Vagina (tissue), 2 donors: ENCODE measurements at regions not wholly inside any gene's neighbourhood (a gene's known extent, or its start where the extent isn't known, plus 50 kb on each side); places are given as distances from the start of the nearest gene placed in this dataset.

Source experiments
- DNase-seq, 2 donors: peaks; one replicate each; pipeline ENCODE4 v3.0.0-alpha.2; 2017; ENCODE audit errors: extremely low spot score in 2 of 2
- H3K27ac ChIP-seq: fragments of 200-600 bp; sonication (generic); one replicate; pipeline ENCODE4 v1.5.1; 2019
- H3K27me3 ChIP-seq: fragments of 200-600 bp; sonication (generic); one replicate; pipeline ENCODE4 v1.5.1; 2019
- H3K36me3 ChIP-seq, 2 donors: fragments of 200-600 bp; sonication (generic); one replicate each; pipeline ENCODE4 v1.5.1; 2017 to 2019
- H3K4me1 ChIP-seq: fragments of 200-600 bp; sonication (generic); one replicate; pipeline ENCODE4 v1.5.1; 2019
- H3K4me3 ChIP-seq, 2 donors: fragments of 200-600 bp; sonication (generic); 1 replicate in 1 of 2; 2 replicates in 1 of 2; pipeline ENCODE4 v1.5.1; 2016 to 2019
- H3K9me3 ChIP-seq: fragments of 200-600 bp; sonication (generic); one replicate; pipeline ENCODE4 v1.5.1; 2019
- POLR2A ChIP-seq, 2 donors: fragments of 450-650 bp; IDR thresholded peaks; one replicate each; pipeline ENCODE4 v1.6.1; 2017; ENCODE audit warnings: antibody characterized with exemption in 2 of 2, mild to moderate bottlenecking in 2 of 2, moderate library complexity in 2 of 2
- POLR2AphosphoS5 ChIP-seq, 2 donors: sonication (generic); formaldehyde crosslinking; IDR thresholded peaks; one replicate each; pipeline ENCODE4 v1.9.0; 2017; ENCODE audit warnings: antibody characterized with exemption in 2 of 2, mild to moderate bottlenecking in 2 of 2, low read depth in 1 of 2; ENCODE audit not compliant: insufficient read depth in 1 of 2
- intact Hi-C: fragments of 100-400 bp; cut with DNase I; formaldehyde crosslinking; loops from one replicate; pipeline ENCODE4 v1.15.1; 2023
- TF ChIP-seq, protein P1 (sequence below), 3 experiments: fragments of 450-650 bp in 2 of 3; fragments of 200-600 bp in 1 of 3; sonication (generic) in 1 of 3; IDR thresholded peaks; one replicate each; pipeline ENCODE4 v1.5.1; 2017 to 2019; ENCODE audit warnings: antibody characterized with exemption in 3 of 3, mild to moderate bottlenecking in 2 of 3, moderate library complexity in 2 of 3

DNA sequence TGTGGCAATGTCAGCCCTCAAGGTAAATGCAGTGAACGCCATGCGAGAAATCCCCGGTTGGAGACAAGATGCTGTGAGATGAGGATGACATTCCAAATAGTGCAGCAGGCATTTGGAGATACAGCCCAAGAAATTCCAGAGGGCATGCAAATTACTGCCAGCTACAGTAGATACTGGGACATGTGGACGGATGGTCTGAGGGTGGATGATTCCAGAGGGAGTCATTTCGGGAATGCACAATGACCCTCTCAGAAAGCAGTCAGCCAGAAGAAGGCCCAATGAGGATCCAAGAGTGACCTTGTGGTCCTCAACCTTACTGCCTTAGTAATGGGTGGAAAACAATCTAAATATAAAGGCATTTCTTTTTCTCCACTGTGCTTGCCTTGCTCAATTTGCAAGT, 111.3 kb downstream of the HNRNPLL start:
- Histone ChIP-seq H3K4me1 (no peaks in the 10 kb centered on the region), H3K9me3 (no peaks in the 10 kb centered on the region), H3K36me3 (no peaks in the 10 kb centered on the region), H3K27ac (no peak overlapping the region), H3K4me3 (no peak overlapping the region), H3K27me3 (no peaks in the 10 kb centered on the region)
- intact Hi-C loops, result no loop called here
- no peak for TF ChIP-seq POLR2AphosphoS5 (IDR thresholded peaks at IDR 0.05; ENCODE audit: insufficient read depth in 1 of 2, low read depth in 1 of 2)
- no peak for TF ChIP-seq POLR2A (IDR thresholded peaks at IDR 0.05)
- TF ChIP-seq, protein P1, sequence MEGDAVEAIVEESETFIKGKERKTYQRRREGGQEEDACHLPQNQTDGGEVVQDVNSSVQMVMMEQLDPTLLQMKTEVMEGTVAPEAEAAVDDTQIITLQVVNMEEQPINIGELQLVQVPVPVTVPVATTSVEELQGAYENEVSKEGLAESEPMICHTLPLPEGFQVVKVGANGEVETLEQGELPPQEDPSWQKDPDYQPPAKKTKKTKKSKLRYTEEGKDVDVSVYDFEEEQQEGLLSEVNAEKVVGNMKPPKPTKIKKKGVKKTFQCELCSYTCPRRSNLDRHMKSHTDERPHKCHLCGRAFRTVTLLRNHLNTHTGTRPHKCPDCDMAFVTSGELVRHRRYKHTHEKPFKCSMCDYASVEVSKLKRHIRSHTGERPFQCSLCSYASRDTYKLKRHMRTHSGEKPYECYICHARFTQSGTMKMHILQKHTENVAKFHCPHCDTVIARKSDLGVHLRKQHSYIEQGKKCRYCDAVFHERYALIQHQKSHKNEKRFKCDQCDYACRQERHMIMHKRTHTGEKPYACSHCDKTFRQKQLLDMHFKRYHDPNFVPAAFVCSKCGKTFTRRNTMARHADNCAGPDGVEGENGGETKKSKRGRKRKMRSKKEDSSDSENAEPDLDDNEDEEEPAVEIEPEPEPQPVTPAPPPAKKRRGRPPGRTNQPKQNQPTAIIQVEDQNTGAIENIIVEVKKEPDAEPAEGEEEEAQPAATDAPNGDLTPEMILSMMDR (IDR thresholded peaks at IDR 0.05), result no peak
- no peak for DNase-seq

DNA sequence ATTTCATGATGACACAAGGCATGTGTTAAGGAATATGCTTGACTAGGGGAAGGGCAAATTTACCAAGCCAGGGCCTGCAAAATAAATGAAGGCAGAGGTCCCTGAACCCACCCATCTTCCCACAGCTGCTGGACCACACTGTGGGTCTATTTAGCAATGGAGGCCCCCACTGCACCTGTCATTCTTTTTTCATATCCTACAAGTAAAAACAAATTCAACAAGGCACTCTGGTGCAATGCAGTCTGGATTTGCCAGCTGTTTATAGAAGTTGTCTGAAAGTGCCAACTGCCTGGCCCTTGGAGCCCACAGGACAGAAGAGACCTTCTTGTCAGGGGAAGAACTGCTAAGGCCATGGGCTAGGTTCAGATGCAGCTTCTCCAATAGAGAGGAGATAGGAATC, 112.8 kb upstream of the ATL2 start:
- no peaks in the 10 kb centered on the region for H3K9me3 ChIP-seq
- TF ChIP-seq POLR2A (IDR thresholded peaks at IDR 0.05) (no peak), POLR2AphosphoS5 (IDR thresholded peaks at IDR 0.05; ENCODE audit: insufficient read depth in 1 of 2, low read depth in 1 of 2) (no peak)
- TF ChIP-seq, protein P1 (IDR thresholded peaks at IDR 0.05), result no peak
- H3K36me3 ChIP-seq, result no peaks in the 10 kb centered on the region
- no peaks in the 10 kb centered on the region for H3K27me3 ChIP-seq
- DNase-seq, result no peak
- no peak overlapping the region for H3K27ac ChIP-seq
- no peak overlapping the region for H3K4me3 ChIP-seq
- H3K4me1 ChIP-seq, result no peaks in the 10 kb centered on the region
- intact Hi-C loops, result no loop called here

DNA sequence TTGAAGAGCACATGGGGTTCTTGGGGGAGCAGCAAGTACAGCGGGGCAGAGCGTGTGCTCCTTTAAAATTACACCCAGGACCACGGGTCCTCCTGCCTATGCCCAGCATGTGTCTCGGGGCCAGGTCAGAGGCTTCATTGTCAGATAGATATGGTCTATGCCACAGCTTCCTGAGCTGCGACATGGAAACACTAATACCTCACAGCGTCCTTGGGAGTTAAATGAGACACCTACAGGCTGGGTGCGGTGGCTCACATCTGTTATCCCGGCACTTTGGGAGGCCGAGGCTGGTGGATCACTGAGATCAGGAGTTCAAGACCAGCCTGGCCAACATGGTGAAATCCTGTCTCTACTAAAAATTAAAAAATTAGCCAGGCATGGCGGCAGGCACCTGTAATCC, 110.8 kb upstream of the ATL2 start:
- intact Hi-C loops, result no loop called here
- no peak overlapping the region for H3K4me3 ChIP-seq
- H3K4me1 ChIP-seq, result no peaks in the 10 kb centered on the region
- no peak for DNase-seq
- H3K27ac ChIP-seq, result no peak overlapping the region
- no peaks in the 10 kb centered on the region for H3K9me3 ChIP-seq
- TF ChIP-seq POLR2AphosphoS5 (IDR thresholded peaks at IDR 0.05; ENCODE audit: insufficient read depth in 1 of 2, low read depth in 1 of 2) (no peak), POLR2A (IDR thresholded peaks at IDR 0.05) (no peak)
- TF ChIP-seq, protein P1 (IDR thresholded peaks at IDR 0.05), result no peak
- no peaks in the 10 kb centered on the region for H3K27me3 ChIP-seq
- no peaks in the 10 kb centered on the region for H3K36me3 ChIP-seq

DNA sequence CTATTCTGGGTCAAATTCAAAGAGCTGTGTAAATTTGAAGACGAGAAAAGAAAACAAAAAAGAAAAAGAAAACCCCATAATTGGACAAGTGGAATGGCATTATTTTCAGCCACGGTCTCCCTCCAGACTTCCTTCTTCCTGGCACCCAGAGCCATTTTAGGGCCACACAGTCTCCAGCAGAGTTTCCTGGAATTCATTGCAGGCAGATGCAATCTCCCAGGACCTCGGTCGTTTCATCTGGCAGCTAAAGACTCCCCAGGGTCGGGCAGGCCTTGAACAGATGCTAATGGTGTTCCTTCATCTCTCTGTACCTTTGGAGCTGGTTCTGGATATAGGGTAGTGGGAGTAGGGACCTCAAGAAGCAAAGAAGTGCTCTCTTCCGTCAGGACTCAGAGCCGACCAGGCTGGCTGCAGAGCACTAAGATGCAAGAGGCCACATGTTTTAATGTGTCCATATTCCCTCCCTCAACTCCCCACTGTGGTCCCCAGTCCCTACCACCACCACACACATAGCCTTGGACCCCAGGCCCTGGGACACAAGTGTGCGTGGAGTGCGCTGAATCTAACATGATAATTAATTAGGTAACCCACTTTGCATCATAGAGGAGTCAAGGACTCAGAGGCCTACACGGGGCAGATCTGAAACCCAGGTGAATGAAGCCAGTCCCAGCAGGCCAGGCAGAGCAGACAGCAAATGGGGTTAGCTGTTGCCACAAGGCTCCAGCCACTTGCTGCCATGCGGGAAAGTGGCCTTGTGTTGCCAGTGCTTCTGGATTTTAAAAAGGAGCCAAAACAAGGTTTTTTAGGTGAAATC, 109.3 kb upstream of the ATL2 start:
- no peaks in the 10 kb centered on the region for H3K4me1 ChIP-seq
- H3K36me3 ChIP-seq, result no peaks in the 10 kb centered on the region
- no peaks in the 10 kb centered on the region for H3K27me3 ChIP-seq
- H3K27ac ChIP-seq, result no peak overlapping the region
- intact Hi-C loops, result no loop called here
- no peak for DNase-seq
- TF ChIP-seq, protein P1 (IDR thresholded peaks at IDR 0.05), result no peak
- no peak for TF ChIP-seq POLR2AphosphoS5 (IDR thresholded peaks at IDR 0.05; ENCODE audit: insufficient read depth in 1 of 2, low read depth in 1 of 2)
- TF ChIP-seq POLR2A (IDR thresholded peaks at IDR 0.05), result no peak
- H3K9me3 ChIP-seq, result no peaks in the 10 kb centered on the region
- H3K4me3 ChIP-seq, result no peak overlapping the region

GRCh38 chr2:38485734-38486133, 108.7 kb upstream of the ATL2 start:
- intact Hi-C loops, result no loop called here
- TF ChIP-seq, protein P1 (IDR thresholded peaks at IDR 0.05), result no peak
- TF ChIP-seq POLR2A (IDR thresholded peaks at IDR 0.05) (no peak), POLR2AphosphoS5 (IDR thresholded peaks at IDR 0.05; ENCODE audit: insufficient read depth in 1 of 2, low read depth in 1 of 2) (no peak)
- Histone ChIP-seq H3K4me3 (no peak overlapping the region), H3K9me3 (peaks cover 3% of the 10 kb centered on the region), H3K36me3 (no peaks in the 10 kb centered on the region), H3K27me3 (no peaks in the 10 kb centered on the region), H3K4me1 (no peaks in the 10 kb centered on the region), H3K27ac (no peak overlapping the region)
- no peak for DNase-seq
